ENCODE measurements at regions not wholly inside any gene's neighbourhood (a gene's known extent, or its start where the extent isn't known, plus 50 kb on each side); places are given as distances from the start of the nearest gene placed in this dataset.
"Not testable (repeated sequence)": the region's sequence is repeated elsewhere in the genome, so short reads cannot be mapped to it uniquely, and the experiment has no call there.

GRCh38 chr15:87722941-87723691 lies 533.4 kb downstream of the NTRK3 start:
- no peak for DNase-seq

GRCh38 chr15:87720235-87720634 lies 536.3 kb downstream of the NTRK3 start:
- DNase-seq, result no peak

- no peak for DNase-seq
Measured at GRCh38 chr15:87716422-87716821, 540.1 kb downstream of the NTRK3 start.

GRCh38 chr15:87715252-87715651 lies 541.3 kb downstream of the NTRK3 start:
- no peak for DNase-seq

- DNase-seq, result no peak
Measured at GRCh38 chr15:87713475-87713879, 543.1 kb downstream of the NTRK3 start.

- no peak for DNase-seq
Measured at GRCh38 chr15:87712211-87712610, 544.3 kb downstream of the NTRK3 start.

GRCh38 chr15:87711026-87711425 lies 545.5 kb downstream of the NTRK3 start:
- no peak for DNase-seq

GRCh38 chr15:87710406-87710805 lies 546.1 kb downstream of the NTRK3 start:
- DNase-seq, result no peak

GRCh38 chr15:87707566-87708130 lies 548.9 kb downstream of the NTRK3 start:
- no peak for DNase-seq

GRCh38 chr15:87707071-87707470 lies 549.5 kb downstream of the NTRK3 start:
- no peak for DNase-seq

- no peak for DNase-seq
Measured at GRCh38 chr15:87706001-87706400, 550.5 kb downstream of the NTRK3 start.

- DNase-seq, result no peak
Measured at GRCh38 chr15:87704276-87704675, 552.3 kb downstream of the NTRK3 start.

- DNase-seq, result no peak
Measured at GRCh38 chr15:87703327-87704111, 553.0 kb downstream of the NTRK3 start.

GRCh38 chr15:87702270-87702669 lies 554.3 kb downstream of the NTRK3 start:
- no peak for DNase-seq

- not testable (repeated sequence) for DNase-seq
Measured at GRCh38 chr15:87698467-87698866, 558.1 kb downstream of the NTRK3 start.

- DNase-seq, result no peak
Measured at GRCh38 chr15:87689716-87690115, 566.8 kb downstream of the NTRK3 start.

- no peak for DNase-seq
Measured at GRCh38 chr15:87687523-87687870, 569.0 kb downstream of the NTRK3 start.

- no peak for DNase-seq
Measured at GRCh38 chr15:87686841-87687522, 569.6 kb downstream of the NTRK3 start.

- no peak for DNase-seq
Measured at GRCh38 chr15:87686339-87686738, 570.2 kb downstream of the NTRK3 start.

GRCh38 chr15:87682527-87682926 lies 574.0 kb downstream of the NTRK3 start:
- DNase-seq, result no peak

GRCh38 chr15:87681104-87681503 lies 575.4 kb downstream of the NTRK3 start:
- peak in 1 of 4 experiments; percentile 5 for DNase-seq

GRCh38 chr15:87680208-87680607 lies 576.3 kb downstream of the NTRK3 start:
- no peak for DNase-seq

- DNase-seq, result no peak
Measured at GRCh38 chr15:87675271-87675670, 581.3 kb downstream of the NTRK3 start.
